GM12878 (cell line): ENCODE measurements at regions not wholly inside any gene's neighbourhood (a gene's known extent, or its start where the extent isn't known, plus 50 kb on each side); places are given as distances from the start of the nearest gene placed in this dataset.

Source experiments
- ATAC-seq: fragments of 200-7000 bp; cut with Tn5 transposase; 3 replicates; pipeline ENCODE4 v1.9.1; 2020; ENCODE audit warnings: mild to moderate bottlenecking, moderate library complexity
- BruUV-seq: library from RNA; stranded (reverse); fragments of 400-500 nt; replicated peaks from 2 replicates; lab custom pipeline; 2021; lab: Mats Ljungman, UMichigan
- CTCF ChIA-PET: fragments of 300-600 bp; sonication (Branson Sonifier 250); formaldehyde crosslinking; extraction: SDS; loops from one replicate; lab custom pipeline; 2021; ENCODE audit warnings: inconsistent platforms; lab: Yijun Ruan, JAX
- POLR2A ChIA-PET: fragments of 350-600 bp; formaldehyde crosslinking; extraction: SDS; loops from one replicate; lab custom pipeline; 2021; ENCODE audit warnings: inconsistent platforms; lab: Charles Lee
- RAD21 ChIA-PET: fragments of 300-600 bp; sonication (Branson Sonifier 250); formaldehyde crosslinking; loops from one replicate; lab custom pipeline; 2023; ENCODE audit warnings: antibody characterized with exemption; ENCODE audit not compliant: unreplicated experiment; lab: Charles Lee
- SMC1A ChIA-PET: fragments of 300-600 bp; sonication (Branson Sonifier 250); formaldehyde crosslinking; loops from one replicate; lab custom pipeline; 2023; ENCODE audit not compliant: unreplicated experiment, uncharacterized antibody; lab: Charles Lee
- DNase-seq: peaks from one replicate; pipeline ENCODE4 v3.0.0-alpha.2; 2011; ENCODE audit warnings: low read depth, low spot score
- FAIRE-seq: peaks from 3 replicates; lab custom pipeline; 2011; peaks lifted over from hg19 to GRCh38; lab: Jason Lieb, UNC
- H2AFZ ChIP-seq: 2 replicates; pipeline ENCODE4 v1.6.0; 2011; ENCODE audit warnings: low read depth, low read length, control low read depth; ENCODE audit not compliant: control insufficient read depth
- H3K27ac ChIP-seq: 2 replicates; pipeline ENCODE4 v1.5.1; 2011; ENCODE audit warnings: control low read depth; ENCODE audit not compliant: control insufficient read depth, insufficient read depth
- H3K27me3 ChIP-seq, 2 experiments: replicated peaks in 1 of 2; 2 replicates each; pipeline versions ENCODE4 v1.6.0 to v1.6.1; 2011; ENCODE audit warnings: low read length in 1 of 2; ENCODE audit not compliant: control insufficient read depth in 2 of 2, insufficient read depth in 2 of 2
- H3K36me3 ChIP-seq, 2 experiments: 2 replicates each; pipeline ENCODE4 v1.5.1; 2011; ENCODE audit warnings: low read length in 1 of 2; ENCODE audit not compliant: control insufficient read depth in 2 of 2, insufficient read depth in 2 of 2
- H3K4me1 ChIP-seq: 2 replicates; pipeline ENCODE4 v1.6.1; 2011; ENCODE audit warnings: mild to moderate bottlenecking, low read length, moderate library complexity, mixed read lengths; ENCODE audit not compliant: control insufficient read depth, insufficient read depth
- H3K4me2 ChIP-seq: 2 replicates; pipeline ENCODE4 v1.6.0; 2011; ENCODE audit warnings: control low read depth; ENCODE audit not compliant: control insufficient read depth, insufficient read depth
- H3K4me3 ChIP-seq: fragments of 200-600 bp; sonication (generic); 2 replicates; pipeline ENCODE4 v1.5.1; 2016
- H3K79me2 ChIP-seq: 2 replicates; pipeline ENCODE4 v1.6.0; 2011; ENCODE audit warnings: low read length; ENCODE audit not compliant: control insufficient read depth, insufficient read depth
- H3K9ac ChIP-seq: 2 replicates; pipeline ENCODE4 v1.8.0; 2011; ENCODE audit warnings: low read length, control low read depth, mixed read lengths; ENCODE audit not compliant: control insufficient read depth, insufficient read depth
- H3K9me3 ChIP-seq: replicated peaks from 3 replicates; pipeline ENCODE4 v1.5.1; 2011; ENCODE audit warnings: mild to moderate bottlenecking, low read length; ENCODE audit not compliant: control insufficient read depth, insufficient read depth
- H4K20me1 ChIP-seq: 2 replicates; pipeline ENCODE4 v1.6.0; 2011; ENCODE audit not compliant: control insufficient read depth, insufficient read depth
- CEBPB ChIP-seq, 2 experiments: fragments of 150-350 bp in 1 of 2; IDR thresholded peaks; 2 replicates each; pipeline ENCODE4 v1.6.1; 2012 to 2014; ENCODE audit warnings: low read depth in 2 of 2, low read length in 2 of 2, borderline replicate concordance in 1 of 2, inconsistent platforms in 1 of 2
- CHD4 ChIP-seq: fragments of 200-600 bp; sonication (generic); IDR thresholded peaks from 2 replicates; pipeline ENCODE4 v1.6.1; 2016; ENCODE audit warnings: mild to moderate bottlenecking
- EP300 ChIP-seq, 2 experiments: fragments of 150-350 bp in 1 of 2; IDR thresholded peaks; 2 replicates each; pipeline ENCODE4 v1.6.1; 2011 to 2012; ENCODE audit warnings: low read depth in 2 of 2, low read length in 2 of 2, borderline replicate concordance in 1 of 2, improper control_type of control experiment in 1 of 2, inconsistent platforms in 1 of 2; ENCODE audit not compliant: control insufficient read depth in 1 of 2
- GABPA ChIP-seq: IDR thresholded peaks from 2 replicates; pipeline ENCODE4 v1.6.1; 2014; ENCODE audit warnings: antibody characterized with exemption, low read depth, mild to moderate bottlenecking, inconsistent platforms
- PML ChIP-seq: IDR thresholded peaks from 2 replicates; pipeline ENCODE4 v1.6.1; 2012; ENCODE audit warnings: low read length, inconsistent platforms
- SMAD1 ChIP-seq: fragments of 450-650 bp; IDR thresholded peaks from 2 replicates; pipeline ENCODE4 v1.6.1; 2018; ENCODE audit warnings: mild to moderate bottlenecking, low read depth; ENCODE audit not compliant: partially characterized antibody
- STAT3 ChIP-seq: IDR thresholded peaks from 2 replicates; pipeline ENCODE4 v1.6.1; 2011; ENCODE audit warnings: low read depth, low read length, improper control_type of control experiment
- SUZ12 ChIP-seq: fragments of 200-600 bp; sonication (generic); IDR thresholded peaks from one replicate; pipeline ENCODE4 v1.6.1; 2018; ENCODE audit warnings: antibody characterized with exemption, mild to moderate bottlenecking; ENCODE audit not compliant: unreplicated experiment
- TCF7 ChIP-seq: IDR thresholded peaks from 2 replicates; pipeline ENCODE4 v1.6.1; 2014; ENCODE audit warnings: antibody characterized with exemption, borderline replicate concordance
- in situ Hi-C: fragments of 300-500 bp; cut with MboI; formaldehyde crosslinking; loops from 9 replicates; pipeline ENCODE4 v1.14.3; 2018; ENCODE audit warnings: mixed read lengths
- intact Hi-C: fragments of 100-400 bp; cut with micrococcal nuclease; formaldehyde crosslinking; loops from one replicate; pipeline ENCODE4 v1.14.2; 2022; ENCODE audit not compliant: unreplicated experiment
- TF ChIP-seq, protein P1 (sequence below): fragments of 450-650 bp; IDR thresholded peaks from 2 replicates; pipeline ENCODE4 v1.6.1; 2018; ENCODE audit warnings: borderline replicate concordance, mild to moderate bottlenecking; ENCODE audit not compliant: partially characterized antibody
- TF ChIP-seq, protein P2 (sequence below): IDR thresholded peaks from 2 replicates; pipeline ENCODE4 v1.6.1; 2011; ENCODE audit warnings: borderline replicate concordance, low read depth, mild to moderate bottlenecking, moderate library complexity, low read length; ENCODE audit not compliant: insufficient read depth, poor library complexity, severe bottlenecking
- TF ChIP-seq, protein P3 (sequence below): fragments of 450-650 bp; IDR thresholded peaks from 2 replicates; pipeline ENCODE4 v1.6.1; 2017; ENCODE audit warnings: mild to moderate bottlenecking
- TF ChIP-seq, protein P4 (sequence below): fragments of 150-350 bp; IDR thresholded peaks from 2 replicates; pipeline ENCODE4 v1.6.1; 2016; ENCODE audit warnings: low read depth, low read length

DNA sequence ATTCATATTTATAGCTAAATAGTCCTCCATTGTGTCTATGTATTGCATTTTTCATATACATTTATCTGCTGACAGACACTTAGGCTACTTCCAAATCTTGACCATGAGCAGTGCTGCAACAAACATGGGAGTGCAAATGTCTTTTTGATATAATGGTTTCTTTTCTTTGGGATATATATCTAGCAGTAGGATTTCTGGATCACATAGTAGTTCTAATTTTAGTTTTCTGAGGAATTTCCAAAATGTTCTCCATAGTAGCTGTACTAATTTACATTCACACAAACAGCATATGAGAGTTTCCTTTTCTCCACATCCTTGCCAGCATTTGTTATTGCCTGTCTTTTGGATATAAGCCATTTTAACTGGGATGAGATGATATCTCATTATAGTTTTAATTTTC is 1521.3 kb downstream of the REEP3 start:
- no peaks in the 10 kb centered on the region for H3K36me3 ChIP-seq
- no peaks in the 10 kb centered on the region for H3K79me2 ChIP-seq
- no peaks in the 10 kb centered on the region for H3K4me1 ChIP-seq
- no peaks in the 10 kb centered on the region for H3K9me3 ChIP-seq
- intact Hi-C loops (no loop called here), in situ Hi-C loops (no loop called here)
- no peak overlapping the region for H2AFZ ChIP-seq
- ChIA-PET SMC1A (no interaction called here), POLR2A (no interaction called here), RAD21 (no interaction called here), CTCF (no interaction called here)
- FAIRE-seq, result no peak
- no peaks in the 10 kb centered on the region for H4K20me1 ChIP-seq
- BruUV-seq, result no TSS peak
- H3K9ac ChIP-seq, result no peak overlapping the region
- no peak overlapping the region for H3K4me2 ChIP-seq
- no peak for DNase-seq
- H3K4me3 ChIP-seq, result no peak overlapping the region
- H3K27me3 ChIP-seq, result no peaks in the 10 kb centered on the region
- H3K27ac ChIP-seq, result no peak overlapping the region
- no peak for ATAC-seq
- TF ChIP-seq GABPA (no peak), STAT3 (no peak), SUZ12 (no peak), CEBPB (IDR thresholded peaks at IDR 0.05; ENCODE audit: borderline replicate concordance in 1 of 2, low read depth in 2 of 2, low read length in 2 of 2) (no peak), EP300 (IDR thresholded peaks at IDR 0.05; ENCODE audit: borderline replicate concordance in 1 of 2, control insufficient read depth in 1 of 2, low read depth in 2 of 2, low read length in 2 of 2) (no peak), CHD4 (no peak), SMAD1 (no peak), PML (no peak), TCF7 (no peak)
- TF ChIP-seq, protein P1, sequence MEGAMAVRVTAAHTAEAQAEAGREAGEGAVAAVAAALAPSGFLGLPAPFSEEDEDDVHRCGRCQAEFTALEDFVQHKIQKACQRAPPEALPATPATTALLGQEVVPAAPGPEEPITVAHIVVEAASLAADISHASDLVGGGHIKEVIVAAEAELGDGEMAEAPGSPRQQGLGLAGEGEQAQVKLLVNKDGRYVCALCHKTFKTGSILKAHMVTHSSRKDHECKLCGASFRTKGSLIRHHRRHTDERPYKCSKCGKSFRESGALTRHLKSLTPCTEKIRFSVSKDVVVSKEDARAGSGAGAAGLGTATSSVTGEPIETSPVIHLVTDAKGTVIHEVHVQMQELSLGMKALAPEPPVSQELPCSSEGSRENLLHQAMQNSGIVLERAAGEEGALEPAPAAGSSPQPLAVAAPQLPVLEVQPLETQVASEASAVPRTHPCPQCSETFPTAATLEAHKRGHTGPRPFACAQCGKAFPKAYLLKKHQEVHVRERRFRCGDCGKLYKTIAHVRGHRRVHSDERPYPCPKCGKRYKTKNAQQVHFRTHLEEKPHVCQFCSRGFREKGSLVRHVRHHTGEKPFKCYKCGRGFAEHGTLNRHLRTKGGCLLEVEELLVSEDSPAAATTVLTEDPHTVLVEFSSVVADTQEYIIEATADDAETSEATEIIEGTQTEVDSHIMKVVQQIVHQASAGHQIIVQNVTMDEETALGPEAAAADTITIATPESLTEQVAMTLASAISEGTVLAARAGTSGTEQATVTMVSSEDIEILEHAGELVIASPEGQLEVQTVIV, result no peak
- TF ChIP-seq, protein P2, sequence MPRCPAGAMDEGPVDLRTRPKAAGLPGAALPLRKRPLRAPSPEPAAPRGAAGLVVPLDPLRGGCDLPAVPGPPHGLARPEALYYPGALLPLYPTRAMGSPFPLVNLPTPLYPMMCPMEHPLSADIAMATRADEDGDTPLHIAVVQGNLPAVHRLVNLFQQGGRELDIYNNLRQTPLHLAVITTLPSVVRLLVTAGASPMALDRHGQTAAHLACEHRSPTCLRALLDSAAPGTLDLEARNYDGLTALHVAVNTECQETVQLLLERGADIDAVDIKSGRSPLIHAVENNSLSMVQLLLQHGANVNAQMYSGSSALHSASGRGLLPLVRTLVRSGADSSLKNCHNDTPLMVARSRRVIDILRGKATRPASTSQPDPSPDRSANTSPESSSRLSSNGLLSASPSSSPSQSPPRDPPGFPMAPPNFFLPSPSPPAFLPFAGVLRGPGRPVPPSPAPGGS, result no peak
- TF ChIP-seq, protein P3, sequence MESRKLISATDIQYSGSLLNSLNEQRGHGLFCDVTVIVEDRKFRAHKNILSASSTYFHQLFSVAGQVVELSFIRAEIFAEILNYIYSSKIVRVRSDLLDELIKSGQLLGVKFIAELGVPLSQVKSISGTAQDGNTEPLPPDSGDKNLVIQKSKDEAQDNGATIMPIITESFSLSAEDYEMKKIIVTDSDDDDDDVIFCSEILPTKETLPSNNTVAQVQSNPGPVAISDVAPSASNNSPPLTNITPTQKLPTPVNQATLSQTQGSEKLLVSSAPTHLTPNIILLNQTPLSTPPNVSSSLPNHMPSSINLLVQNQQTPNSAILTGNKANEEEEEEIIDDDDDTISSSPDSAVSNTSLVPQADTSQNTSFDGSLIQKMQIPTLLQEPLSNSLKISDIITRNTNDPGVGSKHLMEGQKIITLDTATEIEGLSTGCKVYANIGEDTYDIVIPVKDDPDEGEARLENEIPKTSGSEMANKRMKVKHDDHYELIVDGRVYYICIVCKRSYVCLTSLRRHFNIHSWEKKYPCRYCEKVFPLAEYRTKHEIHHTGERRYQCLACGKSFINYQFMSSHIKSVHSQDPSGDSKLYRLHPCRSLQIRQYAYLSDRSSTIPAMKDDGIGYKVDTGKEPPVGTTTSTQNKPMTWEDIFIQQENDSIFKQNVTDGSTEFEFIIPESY, result no peak
- TF ChIP-seq, protein P4, sequence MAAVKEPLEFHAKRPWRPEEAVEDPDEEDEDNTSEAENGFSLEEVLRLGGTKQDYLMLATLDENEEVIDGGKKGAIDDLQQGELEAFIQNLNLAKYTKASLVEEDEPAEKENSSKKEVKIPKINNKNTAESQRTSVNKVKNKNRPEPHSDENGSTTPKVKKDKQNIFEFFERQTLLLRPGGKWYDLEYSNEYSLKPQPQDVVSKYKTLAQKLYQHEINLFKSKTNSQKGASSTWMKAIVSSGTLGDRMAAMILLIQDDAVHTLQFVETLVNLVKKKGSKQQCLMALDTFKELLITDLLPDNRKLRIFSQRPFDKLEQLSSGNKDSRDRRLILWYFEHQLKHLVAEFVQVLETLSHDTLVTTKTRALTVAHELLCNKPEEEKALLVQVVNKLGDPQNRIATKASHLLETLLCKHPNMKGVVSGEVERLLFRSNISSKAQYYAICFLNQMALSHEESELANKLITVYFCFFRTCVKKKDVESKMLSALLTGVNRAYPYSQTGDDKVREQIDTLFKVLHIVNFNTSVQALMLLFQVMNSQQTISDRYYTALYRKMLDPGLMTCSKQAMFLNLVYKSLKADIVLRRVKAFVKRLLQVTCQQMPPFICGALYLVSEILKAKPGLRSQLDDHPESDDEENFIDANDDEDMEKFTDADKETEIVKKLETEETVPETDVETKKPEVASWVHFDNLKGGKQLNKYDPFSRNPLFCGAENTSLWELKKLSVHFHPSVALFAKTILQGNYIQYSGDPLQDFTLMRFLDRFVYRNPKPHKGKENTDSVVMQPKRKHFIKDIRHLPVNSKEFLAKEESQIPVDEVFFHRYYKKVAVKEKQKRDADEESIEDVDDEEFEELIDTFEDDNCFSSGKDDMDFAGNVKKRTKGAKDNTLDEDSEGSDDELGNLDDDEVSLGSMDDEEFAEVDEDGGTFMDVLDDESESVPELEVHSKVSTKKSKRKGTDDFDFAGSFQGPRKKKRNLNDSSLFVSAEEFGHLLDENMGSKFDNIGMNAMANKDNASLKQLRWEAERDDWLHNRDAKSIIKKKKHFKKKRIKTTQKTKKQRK, result no peak
